PFSK-1 (cell line): ENCODE measurements at regions not wholly inside any gene's neighbourhood (a gene's known extent, or its start where the extent isn't known, plus 50 kb on each side); places are given as distances from the start of the nearest gene placed in this dataset.

Source experiments
- POLR2AphosphoS5 ChIP-seq: IDR thresholded peaks from 2 replicates; pipeline ENCODE4 v1.6.1; 2012; ENCODE audit warnings: low read depth, mild to moderate bottlenecking, control low read depth, low read length, moderate library complexity
- SIN3A ChIP-seq: IDR thresholded peaks from 2 replicates; pipeline ENCODE4 v1.6.1; 2012; ENCODE audit warnings: mild to moderate bottlenecking, low read length, moderate library complexity, borderline replicate concordance; ENCODE audit not compliant: insufficient read depth
- TF ChIP-seq, protein P1 (sequence below), 2 experiments: IDR thresholded peaks; 2 replicates each; pipeline versions ENCODE4 v1.6.1 to v1.8.0; 2011 to 2012; ENCODE audit warnings: low read depth in 2 of 2, low read length in 2 of 2, control low read depth in 1 of 2, inconsistent platforms in 1 of 2, mild to moderate bottlenecking in 1 of 2, moderate library complexity in 1 of 2; ENCODE audit not compliant: insufficient read depth in 1 of 2

DNA sequence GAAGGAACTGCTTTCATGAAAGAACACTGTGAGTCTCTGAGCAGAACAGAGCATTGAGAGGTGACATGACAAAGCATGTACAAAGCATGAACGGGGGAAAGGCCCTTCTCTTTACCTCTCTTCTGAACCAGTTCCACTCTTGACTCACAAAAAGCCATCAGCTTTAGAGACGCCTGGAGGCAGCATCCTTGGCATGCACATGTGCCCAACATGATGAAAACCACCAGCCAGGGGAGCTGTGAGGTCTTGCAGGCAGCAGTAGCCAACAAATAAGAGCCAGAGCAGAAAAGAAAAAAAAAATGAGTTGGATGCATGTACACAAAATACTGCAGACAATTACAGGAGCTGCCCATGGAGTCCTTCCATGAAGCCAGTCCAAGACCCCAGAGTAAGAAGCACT lies 95.5 kb upstream of the AGAP1 start:
- TF ChIP-seq, protein P1, sequence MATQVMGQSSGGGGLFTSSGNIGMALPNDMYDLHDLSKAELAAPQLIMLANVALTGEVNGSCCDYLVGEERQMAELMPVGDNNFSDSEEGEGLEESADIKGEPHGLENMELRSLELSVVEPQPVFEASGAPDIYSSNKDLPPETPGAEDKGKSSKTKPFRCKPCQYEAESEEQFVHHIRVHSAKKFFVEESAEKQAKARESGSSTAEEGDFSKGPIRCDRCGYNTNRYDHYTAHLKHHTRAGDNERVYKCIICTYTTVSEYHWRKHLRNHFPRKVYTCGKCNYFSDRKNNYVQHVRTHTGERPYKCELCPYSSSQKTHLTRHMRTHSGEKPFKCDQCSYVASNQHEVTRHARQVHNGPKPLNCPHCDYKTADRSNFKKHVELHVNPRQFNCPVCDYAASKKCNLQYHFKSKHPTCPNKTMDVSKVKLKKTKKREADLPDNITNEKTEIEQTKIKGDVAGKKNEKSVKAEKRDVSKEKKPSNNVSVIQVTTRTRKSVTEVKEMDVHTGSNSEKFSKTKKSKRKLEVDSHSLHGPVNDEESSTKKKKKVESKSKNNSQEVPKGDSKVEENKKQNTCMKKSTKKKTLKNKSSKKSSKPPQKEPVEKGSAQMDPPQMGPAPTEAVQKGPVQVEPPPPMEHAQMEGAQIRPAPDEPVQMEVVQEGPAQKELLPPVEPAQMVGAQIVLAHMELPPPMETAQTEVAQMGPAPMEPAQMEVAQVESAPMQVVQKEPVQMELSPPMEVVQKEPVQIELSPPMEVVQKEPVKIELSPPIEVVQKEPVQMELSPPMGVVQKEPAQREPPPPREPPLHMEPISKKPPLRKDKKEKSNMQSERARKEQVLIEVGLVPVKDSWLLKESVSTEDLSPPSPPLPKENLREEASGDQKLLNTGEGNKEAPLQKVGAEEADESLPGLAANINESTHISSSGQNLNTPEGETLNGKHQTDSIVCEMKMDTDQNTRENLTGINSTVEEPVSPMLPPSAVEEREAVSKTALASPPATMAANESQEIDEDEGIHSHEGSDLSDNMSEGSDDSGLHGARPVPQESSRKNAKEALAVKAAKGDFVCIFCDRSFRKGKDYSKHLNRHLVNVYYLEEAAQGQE (IDR thresholded peaks at IDR 0.05; ENCODE audit: insufficient read depth in 1 of 2, low read depth in 2 of 2, low read length in 2 of 2), result no peak
- TF ChIP-seq SIN3A, result no peak
- TF ChIP-seq POLR2AphosphoS5, result no peak
